Activated B cell treated with CpG ODN at 0.5 μM for 24 hours (primary cell): ENCODE measurements at regions not wholly inside any gene's neighbourhood (a gene's known extent, or its start where the extent isn't known, plus 50 kb on each side); places are given as distances from the start of the nearest gene placed in this dataset.

Experiments
- ATAC-seq: fragments of 200-7000 bp; cut with Tn5 transposase; one replicate; pipeline ENCODE4 v1.10.0; 2021; ENCODE audit warnings: low read depth, mild to moderate bottlenecking, moderate library complexity
- CTCF ChIA-PET: fragments of 350-600 bp; sonication (Branson Sonifier 250); formaldehyde crosslinking; loops from one replicate; lab custom pipeline; 2021; ENCODE audit warnings: antibody characterized with exemption; lab: Charles Lee
- POLR2A ChIA-PET: fragments of 350-600 bp; sonication (Branson Sonifier 250); formaldehyde crosslinking; loops from one replicate; lab custom pipeline; 2021; ENCODE audit warnings: antibody characterized with exemption; lab: Charles Lee
- DNase-seq: peaks from one replicate; pipeline ENCODE4 v3.0.0; 2022
- H3K27ac Mint-ChIP-seq: one replicate; pipeline ENCODE4 v1.8.0; 2020; ENCODE audit warnings: mixed read lengths
- H3K27me3 Mint-ChIP-seq: one replicate; pipeline ENCODE4 v1.8.0; 2021; ENCODE audit warnings: mixed read lengths
- H3K36me3 Mint-ChIP-seq: one replicate; pipeline ENCODE4 v1.8.0; 2021; ENCODE audit warnings: low read depth, mixed read lengths
- H3K4me1 Mint-ChIP-seq: one replicate; pipeline ENCODE4 v1.8.0; 2021; ENCODE audit warnings: mixed read lengths
- H3K4me3 Mint-ChIP-seq: one replicate; pipeline ENCODE4 v1.8.0; 2020; ENCODE audit warnings: mild to moderate bottlenecking, mixed read lengths
- H3K9me3 Mint-ChIP-seq: one replicate; pipeline ENCODE4 v1.8.0; 2020; ENCODE audit warnings: mixed read lengths
- intact Hi-C: fragments of 100-400 bp; cut with micrococcal nuclease; formaldehyde crosslinking; loops from one replicate; pipeline ENCODE4 v1.15.1; 2024
- TF ChIP-seq, protein P1 (sequence below): fragments of 200-600 bp; IDR thresholded peaks from one replicate; pipeline ENCODE4 v1.8.0; 2022; ENCODE audit warnings: antibody characterized with exemption, mild to moderate bottlenecking

DNA sequence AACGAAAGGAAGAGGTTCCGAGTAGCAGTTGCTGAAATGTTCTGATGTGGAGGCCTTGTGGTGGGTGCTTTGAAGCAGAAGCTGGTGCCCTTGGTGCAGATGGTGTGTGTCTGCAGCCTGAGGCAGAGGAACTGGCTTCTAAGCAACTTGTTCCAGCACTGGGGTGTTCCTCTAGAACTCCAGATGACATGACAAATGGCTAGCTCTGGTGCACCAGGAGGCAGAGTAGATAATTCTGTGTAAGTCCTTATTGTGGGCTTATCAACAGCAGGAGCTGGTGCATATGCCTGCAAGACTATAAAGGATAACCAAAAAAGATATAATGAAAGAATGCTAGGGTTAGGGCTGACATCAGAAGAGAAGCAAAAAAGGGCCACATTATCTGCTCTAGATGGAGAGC is 76.5 kb downstream of the ARL5B start:
- no peak overlapping the region for H3K4me3 Mint-ChIP-seq
- no peaks in the 10 kb centered on the region for H3K4me1 Mint-ChIP-seq
- intact Hi-C loops = no loop called here
- TF ChIP-seq, protein P1, sequence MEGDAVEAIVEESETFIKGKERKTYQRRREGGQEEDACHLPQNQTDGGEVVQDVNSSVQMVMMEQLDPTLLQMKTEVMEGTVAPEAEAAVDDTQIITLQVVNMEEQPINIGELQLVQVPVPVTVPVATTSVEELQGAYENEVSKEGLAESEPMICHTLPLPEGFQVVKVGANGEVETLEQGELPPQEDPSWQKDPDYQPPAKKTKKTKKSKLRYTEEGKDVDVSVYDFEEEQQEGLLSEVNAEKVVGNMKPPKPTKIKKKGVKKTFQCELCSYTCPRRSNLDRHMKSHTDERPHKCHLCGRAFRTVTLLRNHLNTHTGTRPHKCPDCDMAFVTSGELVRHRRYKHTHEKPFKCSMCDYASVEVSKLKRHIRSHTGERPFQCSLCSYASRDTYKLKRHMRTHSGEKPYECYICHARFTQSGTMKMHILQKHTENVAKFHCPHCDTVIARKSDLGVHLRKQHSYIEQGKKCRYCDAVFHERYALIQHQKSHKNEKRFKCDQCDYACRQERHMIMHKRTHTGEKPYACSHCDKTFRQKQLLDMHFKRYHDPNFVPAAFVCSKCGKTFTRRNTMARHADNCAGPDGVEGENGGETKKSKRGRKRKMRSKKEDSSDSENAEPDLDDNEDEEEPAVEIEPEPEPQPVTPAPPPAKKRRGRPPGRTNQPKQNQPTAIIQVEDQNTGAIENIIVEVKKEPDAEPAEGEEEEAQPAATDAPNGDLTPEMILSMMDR = no peak
- ChIA-PET CTCF (no interaction called here), POLR2A (no interaction called here)
- ATAC-seq = no peak
- no peak overlapping the region for H3K27ac Mint-ChIP-seq
- no peaks in the 10 kb centered on the region for H3K27me3 Mint-ChIP-seq
- no peak for DNase-seq
- H3K9me3 Mint-ChIP-seq = no peaks in the 10 kb centered on the region
- H3K36me3 Mint-ChIP-seq = no peaks in the 10 kb centered on the region

DNA sequence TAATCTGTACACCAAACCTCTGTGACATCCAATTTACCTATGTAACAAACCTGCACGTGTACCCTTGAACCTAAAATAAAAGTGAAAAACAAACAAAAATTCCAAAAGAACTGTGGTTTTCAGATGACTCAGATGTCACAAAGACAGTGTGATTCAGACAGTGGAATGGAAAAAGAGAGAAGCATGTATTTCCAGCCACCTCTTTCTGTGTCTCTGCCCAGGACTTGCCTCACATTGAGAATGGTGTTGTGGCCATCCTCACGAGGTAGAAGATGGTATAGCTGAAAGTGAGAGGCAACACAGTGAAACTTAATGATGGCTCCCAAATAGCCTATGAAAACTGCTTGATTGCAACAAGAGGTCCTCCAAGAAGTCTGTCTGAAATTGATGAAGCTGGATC is 78.0 kb downstream of the ARL5B start:
- POLR2A ChIA-PET = no interaction called here
- Mint-ChIP-seq H3K9me3 (peaks cover 4% of the 10 kb centered on the region), H3K36me3 (no peaks in the 10 kb centered on the region), H3K27me3 (no peaks in the 10 kb centered on the region), H3K27ac (no peak overlapping the region), H3K4me3 (no peak overlapping the region), H3K4me1 (no peaks in the 10 kb centered on the region)
- TF ChIP-seq, protein P1 = no peak
- CTCF ChIA-PET = no interaction called here
- no peak for ATAC-seq
- intact Hi-C loops = no loop called here
- DNase-seq = no peak

DNA sequence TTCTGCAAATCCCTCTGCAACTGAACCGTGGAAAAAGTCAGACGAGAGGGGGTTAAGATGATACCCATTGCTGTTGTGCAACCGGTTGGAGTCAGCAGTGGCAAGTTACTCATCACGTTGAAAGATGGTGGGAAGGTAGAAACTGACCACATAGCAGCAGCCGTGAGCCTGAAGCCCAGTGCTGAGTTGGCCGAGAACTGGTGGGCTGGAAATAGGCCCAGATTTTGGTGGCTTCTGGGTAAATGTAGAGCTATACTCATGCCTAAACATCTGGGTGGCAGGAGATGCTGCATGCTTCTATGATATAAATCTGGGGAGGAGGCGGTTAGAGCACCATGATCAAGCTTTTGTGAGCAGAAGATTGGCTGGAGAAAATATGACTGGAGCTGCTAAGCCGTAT is 78.6 kb downstream of the ARL5B start:
- CTCF ChIA-PET = no interaction called here
- no peak overlapping the region for H3K27ac Mint-ChIP-seq
- TF ChIP-seq, protein P1 = no peak

DNA sequence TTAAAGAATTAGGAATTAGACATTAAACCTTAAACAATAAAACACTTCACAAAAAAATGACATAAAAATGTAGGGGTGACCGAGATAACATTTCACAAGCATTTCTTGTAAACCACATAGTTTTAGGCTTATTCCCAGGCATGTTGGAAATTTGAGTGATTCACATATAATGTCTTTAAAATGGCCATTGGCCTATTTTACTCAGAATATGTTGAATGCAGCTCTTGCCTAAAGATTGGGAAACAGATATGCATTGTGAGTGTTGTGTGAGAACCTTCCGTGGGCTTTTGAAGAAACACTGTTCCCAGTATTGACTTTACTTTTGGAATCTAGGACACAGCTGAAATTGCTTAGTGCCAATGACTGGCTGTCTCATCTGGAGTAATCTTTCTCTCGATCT is 79.6 kb downstream of the ARL5B start:
- intact Hi-C loops = no loop called here
- no peak for ATAC-seq
- Mint-ChIP-seq H3K36me3 (no peaks in the 10 kb centered on the region), H3K27me3 (no peaks in the 10 kb centered on the region), H3K9me3 (peaks cover 6% of the 10 kb centered on the region), H3K4me1 (no peaks in the 10 kb centered on the region), H3K27ac (no peak overlapping the region), H3K4me3 (no peak overlapping the region)
- ChIA-PET CTCF (no interaction called here), POLR2A (no interaction called here)
- no peak for DNase-seq
- TF ChIP-seq, protein P1 = no peak

More for the DNA sequence above, 78.6 kb downstream of the ARL5B start:
- DNase-seq (no peak), ATAC-seq (no peak)
- Mint-ChIP-seq H3K27me3 (no peaks in the 10 kb centered on the region), H3K9me3 (peaks cover 4% of the 10 kb centered on the region), H3K36me3 (no peaks in the 10 kb centered on the region), H3K4me3 (no peak overlapping the region), H3K4me1 (no peaks in the 10 kb centered on the region)
- POLR2A ChIA-PET = no interaction called here
- intact Hi-C loops = no loop called here

DNA sequence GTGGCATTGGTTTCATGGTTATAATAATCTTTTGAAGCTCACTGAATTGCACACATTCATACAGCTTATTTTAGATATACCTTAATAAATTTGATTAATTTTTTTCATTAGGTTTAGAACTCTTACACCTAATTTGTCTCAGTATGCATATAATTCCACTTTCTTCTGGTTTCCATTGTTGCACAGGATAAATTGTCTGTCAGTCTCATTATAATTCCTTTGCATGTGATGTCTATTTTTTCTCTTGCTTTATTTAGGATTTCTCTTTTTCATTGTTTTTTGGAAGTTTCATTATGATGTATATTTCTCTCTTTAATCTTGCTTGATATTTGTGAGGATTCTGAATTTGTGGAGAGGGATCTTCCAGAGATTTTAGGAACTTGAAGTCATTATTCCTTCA is 84.7 kb downstream of the ARL5B start:
- Mint-ChIP-seq H3K27me3 (no peaks in the 10 kb centered on the region), H3K9me3 (peaks cover 13% of the 10 kb centered on the region), H3K36me3 (no peaks in the 10 kb centered on the region), H3K27ac (no peak overlapping the region), H3K4me1 (no peaks in the 10 kb centered on the region), H3K4me3 (no peak overlapping the region)
- TF ChIP-seq, protein P1 = no peak
- ChIA-PET CTCF (no interaction called here), POLR2A (no interaction called here)
- no peak for ATAC-seq
- no peak for DNase-seq
- intact Hi-C loops = no loop called here
